ENCODE measurements at regions not wholly inside any gene's neighbourhood (a gene's known extent, or its start where the extent isn't known, plus 50 kb on each side); places are given as distances from the start of the nearest gene placed in this dataset.
A peak's percentile ranks its signal among the peaks of the same experiment; 100 is the strongest.
"Not testable (repeated sequence)": the region's sequence is repeated elsewhere in the genome, so short reads cannot be mapped to it uniquely, and the experiment has no call there.

DNA sequence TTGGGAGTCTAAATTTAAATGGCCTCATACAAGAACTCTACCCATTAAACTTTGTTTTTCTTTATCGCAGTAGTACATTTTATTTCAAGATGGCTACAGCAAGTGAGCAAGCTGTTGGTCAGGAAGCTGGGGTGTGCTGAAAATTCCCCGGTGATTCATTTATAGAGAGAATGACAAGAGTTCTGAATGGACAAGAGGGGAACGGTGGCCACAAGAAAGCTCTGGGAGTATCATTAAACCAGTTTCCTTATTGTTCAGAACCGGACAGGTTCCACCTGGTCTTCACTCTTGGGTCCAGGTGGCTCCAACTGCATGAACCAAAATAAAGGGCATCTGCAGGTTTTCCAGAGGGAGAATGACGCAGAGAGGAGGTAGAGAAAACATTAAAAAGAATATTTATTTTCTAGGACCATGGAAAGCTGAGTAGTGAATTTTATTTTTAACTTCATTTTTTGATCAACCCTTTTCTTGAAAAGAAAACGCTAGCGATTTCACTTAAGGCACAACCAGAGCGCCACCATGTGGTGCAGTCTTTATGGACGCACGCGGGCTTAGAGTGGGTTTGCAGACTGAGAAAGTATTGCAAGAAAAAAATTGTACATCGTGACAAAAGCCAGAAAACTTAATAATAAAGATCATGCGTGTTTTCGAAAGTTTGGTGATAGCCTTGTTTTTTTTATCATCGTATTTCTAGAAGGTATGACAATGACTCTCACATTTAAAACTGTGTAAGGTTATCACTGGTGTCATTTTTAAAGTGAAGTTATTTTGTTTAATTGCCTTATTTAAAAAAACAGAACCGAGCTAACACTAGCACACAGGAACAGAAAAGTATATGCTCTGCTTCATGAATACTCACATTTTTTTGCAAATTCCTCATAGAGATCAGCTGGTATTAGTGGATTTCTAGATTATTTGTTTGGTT is 97.9 kb upstream of the NOL4 start:
- DNase-seq (ENCODE audit: low read depth), result peak; percentile 91
- no peak overlapping the region; the same call in 1 of the 2 replicates for H3K4me3 ChIP-seq (ENCODE audit: low read depth, low read length)
- TF ChIP-seq, protein P1, sequence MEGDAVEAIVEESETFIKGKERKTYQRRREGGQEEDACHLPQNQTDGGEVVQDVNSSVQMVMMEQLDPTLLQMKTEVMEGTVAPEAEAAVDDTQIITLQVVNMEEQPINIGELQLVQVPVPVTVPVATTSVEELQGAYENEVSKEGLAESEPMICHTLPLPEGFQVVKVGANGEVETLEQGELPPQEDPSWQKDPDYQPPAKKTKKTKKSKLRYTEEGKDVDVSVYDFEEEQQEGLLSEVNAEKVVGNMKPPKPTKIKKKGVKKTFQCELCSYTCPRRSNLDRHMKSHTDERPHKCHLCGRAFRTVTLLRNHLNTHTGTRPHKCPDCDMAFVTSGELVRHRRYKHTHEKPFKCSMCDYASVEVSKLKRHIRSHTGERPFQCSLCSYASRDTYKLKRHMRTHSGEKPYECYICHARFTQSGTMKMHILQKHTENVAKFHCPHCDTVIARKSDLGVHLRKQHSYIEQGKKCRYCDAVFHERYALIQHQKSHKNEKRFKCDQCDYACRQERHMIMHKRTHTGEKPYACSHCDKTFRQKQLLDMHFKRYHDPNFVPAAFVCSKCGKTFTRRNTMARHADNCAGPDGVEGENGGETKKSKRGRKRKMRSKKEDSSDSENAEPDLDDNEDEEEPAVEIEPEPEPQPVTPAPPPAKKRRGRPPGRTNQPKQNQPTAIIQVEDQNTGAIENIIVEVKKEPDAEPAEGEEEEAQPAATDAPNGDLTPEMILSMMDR (IDR thresholded peaks at IDR 0.05; ENCODE audit: insufficient read depth, low read depth, low read length, missing control alignments), result peak; percentile 73

DNA sequence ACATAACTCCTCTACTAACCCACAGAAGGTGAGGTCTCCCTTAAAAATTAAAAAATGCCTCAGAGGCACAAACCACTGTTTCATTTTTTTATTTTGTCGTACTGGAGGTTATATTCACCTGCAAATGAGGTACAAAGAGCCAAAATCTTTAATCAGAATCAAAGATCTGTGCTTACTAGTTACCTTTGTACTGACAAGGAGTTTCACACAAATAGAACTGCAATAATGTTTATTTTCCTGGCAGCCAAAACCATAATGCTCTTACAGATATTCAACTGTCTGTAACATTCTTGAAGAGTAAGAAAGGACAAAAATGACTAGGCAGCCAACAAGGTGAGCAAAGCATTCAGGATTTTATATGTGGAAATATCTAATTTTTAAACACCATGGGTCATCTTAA is 105.1 kb upstream of the NOL4 start:
- DNase-seq (ENCODE audit: low read depth), result no peak
- no peak overlapping the region for H3K4me3 ChIP-seq (ENCODE audit: low read depth, low read length)
- TF ChIP-seq, protein P1 (IDR thresholded peaks at IDR 0.05; ENCODE audit: insufficient read depth, low read depth, low read length, missing control alignments), result no peak

DNA sequence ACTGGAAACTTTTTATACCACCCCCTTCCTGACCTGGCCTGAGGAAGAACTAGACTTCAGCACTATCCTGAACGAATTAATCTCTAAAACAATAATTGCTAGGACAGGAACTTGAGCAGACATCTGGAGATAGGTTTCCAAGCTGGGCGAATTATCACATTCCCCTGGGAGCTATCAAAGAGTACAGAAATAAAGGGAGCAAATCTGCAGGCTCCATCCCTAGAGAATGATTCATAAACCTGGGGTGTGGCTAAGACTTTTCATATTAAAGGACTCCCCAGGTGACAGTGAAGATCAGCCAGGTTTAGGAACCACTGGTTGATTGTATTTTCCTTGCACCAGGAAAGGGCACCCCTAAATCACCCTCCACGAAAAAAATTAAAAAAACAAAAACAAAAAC is 105.6 kb upstream of the NOL4 start:
- no peak for DNase-seq (ENCODE audit: low read depth)
- TF ChIP-seq, protein P1 (IDR thresholded peaks at IDR 0.05; ENCODE audit: insufficient read depth, low read depth, low read length, missing control alignments), result no peak
- H3K4me3 ChIP-seq (ENCODE audit: low read depth, low read length), result no peak overlapping the region

DNA sequence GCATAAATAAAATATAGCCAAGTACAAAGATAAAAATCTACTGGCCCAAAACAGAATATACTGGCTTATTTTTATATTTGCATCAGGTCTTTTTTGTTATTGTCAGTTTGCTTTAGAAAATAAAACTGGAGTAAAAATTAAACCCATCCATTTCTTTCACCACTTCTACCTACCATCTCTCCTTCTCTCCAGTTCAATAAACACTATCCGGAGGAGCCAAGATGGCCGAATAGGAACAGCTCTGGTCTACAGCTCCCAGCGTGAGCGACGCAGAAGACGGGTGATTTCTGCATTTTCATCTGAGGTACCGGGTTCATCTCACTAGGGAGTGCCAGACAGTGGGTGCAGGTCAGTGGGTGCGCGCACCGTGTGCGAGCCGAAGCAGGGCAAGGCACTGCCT is 106.2 kb upstream of the NOL4 start:
- not testable (repeated sequence) for H3K4me3 ChIP-seq (ENCODE audit: low read depth, low read length); DNase-seq (ENCODE audit: low read depth)

DNA sequence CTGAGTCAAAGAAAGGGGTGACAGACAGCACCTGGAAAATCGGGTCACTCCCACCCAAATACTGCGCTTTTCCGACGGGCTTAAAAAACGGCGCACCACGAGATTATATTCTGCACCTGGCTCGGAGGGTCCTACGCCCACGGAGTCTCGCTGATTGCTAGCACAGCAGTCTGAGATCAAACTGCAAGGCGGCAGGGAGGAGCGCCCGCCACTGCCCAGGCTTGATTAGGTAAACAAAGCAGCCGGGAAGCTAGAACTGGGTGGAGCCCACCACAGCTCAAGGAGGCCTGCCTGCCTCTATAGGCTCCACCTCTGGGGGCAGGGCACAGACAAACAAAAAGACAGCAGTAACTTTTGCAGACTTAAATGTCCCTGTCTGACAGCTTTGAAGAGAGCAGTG is 106.6 kb upstream of the NOL4 start:
- not testable (repeated sequence) for DNase-seq (ENCODE audit: low read depth); H3K4me3 ChIP-seq (ENCODE audit: low read depth, low read length)

DNA sequence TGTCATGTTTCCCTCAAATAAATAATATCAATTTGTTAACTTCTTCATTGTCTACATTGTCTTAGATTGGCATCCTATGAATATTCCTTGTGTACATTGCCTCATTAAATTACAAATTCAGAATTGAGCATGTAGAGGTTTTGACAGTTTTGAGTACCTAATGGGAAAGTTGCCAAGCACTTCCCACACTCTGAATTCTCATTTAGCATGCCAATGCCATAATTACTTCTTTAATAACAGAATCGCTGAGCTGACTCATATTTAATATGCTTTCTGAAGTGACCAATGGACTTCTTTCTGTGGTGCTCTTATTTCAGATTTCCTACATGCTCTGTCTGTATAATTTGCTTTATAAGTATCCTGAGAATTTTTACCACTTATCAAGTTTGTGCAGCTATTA is 114.4 kb upstream of the NOL4 start:
- TF ChIP-seq, protein P1 (IDR thresholded peaks at IDR 0.05; ENCODE audit: insufficient read depth, low read depth, low read length, missing control alignments), result no peak
- H3K4me3 ChIP-seq (ENCODE audit: low read depth, low read length), result no peak overlapping the region
- DNase-seq (ENCODE audit: low read depth), result no peak

DNA sequence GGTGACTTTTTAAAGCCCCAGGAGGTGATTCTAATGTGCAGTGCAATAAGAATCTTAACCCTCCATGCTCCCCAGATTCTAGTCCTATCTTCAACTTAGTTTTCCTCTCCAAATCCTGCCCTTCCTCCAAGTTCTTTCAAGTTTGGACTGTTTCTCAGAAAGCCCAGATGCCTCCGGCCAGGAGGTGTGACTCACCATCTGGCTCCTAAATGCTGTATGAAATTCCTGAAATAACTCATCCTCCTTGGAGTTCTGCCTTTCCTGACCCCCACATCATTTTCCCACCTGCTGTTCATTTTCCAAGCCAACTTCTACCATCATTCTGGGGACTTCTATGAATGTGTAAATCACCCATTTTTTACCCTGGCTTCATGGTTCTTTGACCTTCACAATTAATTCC is 118.2 kb upstream of the NOL4 start:
- TF ChIP-seq, protein P1 (IDR thresholded peaks at IDR 0.05; ENCODE audit: insufficient read depth, low read depth, low read length, missing control alignments), result no peak
- DNase-seq (ENCODE audit: low read depth), result no peak
- H3K4me3 ChIP-seq (ENCODE audit: low read depth, low read length), result no peak overlapping the region

DNA sequence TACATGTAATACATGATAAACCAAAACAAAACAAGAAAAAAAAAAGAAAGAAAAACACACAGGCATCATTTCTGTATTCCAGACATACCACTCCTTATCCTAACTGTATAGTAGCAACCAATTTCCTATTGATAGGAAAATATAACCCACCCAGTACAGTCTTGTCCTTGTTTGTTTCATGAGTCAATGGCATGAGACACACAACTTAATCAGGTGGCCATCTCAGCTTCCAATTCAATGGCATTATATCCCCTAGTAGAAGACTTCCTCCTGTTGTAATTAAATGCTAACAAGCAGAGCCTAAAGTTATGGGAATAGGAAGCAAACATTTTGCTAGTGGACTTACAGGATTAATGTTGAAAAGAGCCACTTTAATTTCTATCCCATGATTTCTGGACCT is 121.0 kb upstream of the NOL4 start:
- DNase-seq (ENCODE audit: low read depth), result no peak
- TF ChIP-seq, protein P1 (IDR thresholded peaks at IDR 0.05; ENCODE audit: insufficient read depth, low read depth, low read length, missing control alignments), result no peak

More for the DNA sequence above, 121.0 kb upstream of the NOL4 start:
- no peak overlapping the region for H3K4me3 ChIP-seq (ENCODE audit: low read depth, low read length)

Data from GM12865 (cell line).